ENCODE measurements at regions not wholly inside any gene's neighbourhood (a gene's known extent, or its start where the extent isn't known, plus 50 kb on each side); places are given as distances from the start of the nearest gene placed in this dataset.

DNA sequence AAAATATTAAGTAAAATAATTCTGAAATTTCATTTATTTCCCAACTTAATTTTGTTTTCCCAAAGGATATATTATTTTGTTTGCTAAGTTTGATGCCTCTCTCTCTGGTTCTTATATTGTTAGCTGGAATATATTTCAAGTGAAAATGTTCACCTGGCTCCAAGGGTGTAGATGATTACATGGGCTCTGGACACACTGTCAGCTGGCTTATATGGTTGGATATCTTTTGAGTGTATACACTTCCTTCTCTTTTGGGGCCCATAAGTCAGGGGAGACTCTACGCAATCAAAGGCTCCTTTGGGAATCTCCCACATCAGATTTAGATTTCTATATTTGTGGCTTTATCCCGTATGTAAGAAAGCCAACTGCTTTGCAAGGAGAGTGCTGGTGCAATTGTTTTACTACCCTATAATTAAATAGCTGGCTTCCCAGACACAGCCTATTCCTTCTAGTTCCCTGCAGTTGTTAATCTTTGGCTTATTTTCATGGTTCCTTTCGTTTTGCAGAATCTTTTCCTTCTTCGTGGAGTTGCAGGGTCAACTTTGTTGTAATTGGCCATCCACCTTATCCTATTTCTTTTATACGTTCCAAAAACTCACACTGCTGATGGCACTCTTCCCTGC is 225.7 kb downstream of the DPH6 start:
- Histone ChIP-seq H3K9me3 (ENCODE audit: insufficient read depth, low read depth, low read length) (no peaks in the 10 kb centered on the region), H3K4me3 (ENCODE audit: low read length, poor library complexity, severe bottlenecking) (no peak overlapping the region), H3K4me2 (ENCODE audit: low read depth, low read length, poor library complexity, severe bottlenecking) (no peak overlapping the region), H4K20me1 (ENCODE audit: insufficient read depth, low read length, poor library complexity, severe bottlenecking) (no peaks in the 10 kb centered on the region), H3K9ac (ENCODE audit: low read depth, low read length, poor library complexity, severe bottlenecking) (no peak overlapping the region), H3K27me3 (ENCODE audit: insufficient read depth, low read length, poor library complexity, severe bottlenecking) (no peaks in the 10 kb centered on the region), H2AFZ (ENCODE audit: low read length) (no peak overlapping the region), H3K36me3 (ENCODE audit: insufficient read depth, low read length) (no peaks in the 10 kb centered on the region), H3K9me2 (replicated peaks; ENCODE audit: low read depth, low read length) (no peaks in the 10 kb centered on the region), H3K4me1 (ENCODE audit: insufficient read depth, low read length, poor library complexity, severe bottlenecking) (no peaks in the 10 kb centered on the region), H3F3A (ENCODE audit: low read depth) (no peaks in the 10 kb centered on the region), H3K79me2 (ENCODE audit: insufficient read depth, low read length) (no peaks in the 10 kb centered on the region)
- TF ChIP-seq EZH2phosphoT487 (IDR thresholded peaks at IDR 0.05; ENCODE audit: borderline replicate concordance) = no peak
- TF ChIP-seq, protein P1, sequence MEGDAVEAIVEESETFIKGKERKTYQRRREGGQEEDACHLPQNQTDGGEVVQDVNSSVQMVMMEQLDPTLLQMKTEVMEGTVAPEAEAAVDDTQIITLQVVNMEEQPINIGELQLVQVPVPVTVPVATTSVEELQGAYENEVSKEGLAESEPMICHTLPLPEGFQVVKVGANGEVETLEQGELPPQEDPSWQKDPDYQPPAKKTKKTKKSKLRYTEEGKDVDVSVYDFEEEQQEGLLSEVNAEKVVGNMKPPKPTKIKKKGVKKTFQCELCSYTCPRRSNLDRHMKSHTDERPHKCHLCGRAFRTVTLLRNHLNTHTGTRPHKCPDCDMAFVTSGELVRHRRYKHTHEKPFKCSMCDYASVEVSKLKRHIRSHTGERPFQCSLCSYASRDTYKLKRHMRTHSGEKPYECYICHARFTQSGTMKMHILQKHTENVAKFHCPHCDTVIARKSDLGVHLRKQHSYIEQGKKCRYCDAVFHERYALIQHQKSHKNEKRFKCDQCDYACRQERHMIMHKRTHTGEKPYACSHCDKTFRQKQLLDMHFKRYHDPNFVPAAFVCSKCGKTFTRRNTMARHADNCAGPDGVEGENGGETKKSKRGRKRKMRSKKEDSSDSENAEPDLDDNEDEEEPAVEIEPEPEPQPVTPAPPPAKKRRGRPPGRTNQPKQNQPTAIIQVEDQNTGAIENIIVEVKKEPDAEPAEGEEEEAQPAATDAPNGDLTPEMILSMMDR (conservative IDR thresholded peaks at IDR 0.05; ENCODE audit: low read length) = no peak

DNA sequence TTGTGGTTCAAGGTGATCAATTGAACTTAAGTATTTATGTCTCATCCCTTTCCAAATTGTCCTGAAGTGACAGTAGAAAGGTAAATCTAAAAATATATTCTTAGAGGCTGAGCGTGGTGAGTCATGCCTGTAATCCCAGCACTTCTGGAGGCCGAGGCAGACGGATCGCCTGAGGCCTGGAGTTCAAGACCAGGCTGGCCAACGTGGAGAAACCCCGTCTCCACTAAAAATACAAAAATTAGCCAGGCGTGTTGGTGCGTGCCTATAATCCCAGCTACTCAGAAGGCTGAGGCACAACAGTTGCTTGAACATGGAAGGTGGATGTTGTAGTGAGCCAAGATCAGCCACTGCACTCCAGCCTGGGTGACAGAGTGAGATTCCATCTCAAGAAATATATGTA is 226.6 kb downstream of the DPH6 start:
- Histone ChIP-seq H3K4me2 (ENCODE audit: low read depth, low read length, poor library complexity, severe bottlenecking) (no peak overlapping the region), H3K9me3 (ENCODE audit: insufficient read depth, low read depth, low read length) (no peaks in the 10 kb centered on the region), H3K4me3 (ENCODE audit: low read length, poor library complexity, severe bottlenecking) (no peak overlapping the region), H3K36me3 (ENCODE audit: insufficient read depth, low read length) (no peaks in the 10 kb centered on the region), H3K27me3 (ENCODE audit: insufficient read depth, low read length, poor library complexity, severe bottlenecking) (no peaks in the 10 kb centered on the region), H4K20me1 (ENCODE audit: insufficient read depth, low read length, poor library complexity, severe bottlenecking) (no peaks in the 10 kb centered on the region), H2AFZ (ENCODE audit: low read length) (no peak overlapping the region), H3K4me1 (ENCODE audit: insufficient read depth, low read length, poor library complexity, severe bottlenecking) (no peaks in the 10 kb centered on the region), H3K9me2 (replicated peaks; ENCODE audit: low read depth, low read length) (no peaks in the 10 kb centered on the region), H3F3A (ENCODE audit: low read depth) (no peaks in the 10 kb centered on the region), H3K79me2 (ENCODE audit: insufficient read depth, low read length) (no peaks in the 10 kb centered on the region), H3K9ac (ENCODE audit: low read depth, low read length, poor library complexity, severe bottlenecking) (no peak overlapping the region)
- no peak for TF ChIP-seq EZH2phosphoT487 (IDR thresholded peaks at IDR 0.05; ENCODE audit: borderline replicate concordance)
- TF ChIP-seq, protein P1 (conservative IDR thresholded peaks at IDR 0.05; ENCODE audit: low read length) = no peak

GRCh38 chr15:35317217-35317616 is 228.7 kb downstream of the DPH6 start:
- no peaks in the 10 kb centered on the region for H3K79me2 ChIP-seq (ENCODE audit: insufficient read depth, low read length)
- no peaks in the 10 kb centered on the region for H3F3A ChIP-seq (ENCODE audit: low read depth)
- H3K4me3 ChIP-seq (ENCODE audit: low read length, poor library complexity, severe bottlenecking) = no peak overlapping the region
- H3K9me2 ChIP-seq (replicated peaks; ENCODE audit: low read depth, low read length) = no peaks in the 10 kb centered on the region
- H3K4me2 ChIP-seq (ENCODE audit: low read depth, low read length, poor library complexity, severe bottlenecking) = no peak overlapping the region
- no peaks in the 10 kb centered on the region for H3K36me3 ChIP-seq (ENCODE audit: insufficient read depth, low read length)
- no peaks in the 10 kb centered on the region for H3K4me1 ChIP-seq (ENCODE audit: insufficient read depth, low read length, poor library complexity, severe bottlenecking)
- no peak overlapping the region for H3K9ac ChIP-seq (ENCODE audit: low read depth, low read length, poor library complexity, severe bottlenecking)
- H3K27me3 ChIP-seq (ENCODE audit: insufficient read depth, low read length, poor library complexity, severe bottlenecking) = no peaks in the 10 kb centered on the region
- no peaks in the 10 kb centered on the region for H4K20me1 ChIP-seq (ENCODE audit: insufficient read depth, low read length, poor library complexity, severe bottlenecking)
- TF ChIP-seq, protein P1 (conservative IDR thresholded peaks at IDR 0.05; ENCODE audit: low read length) = no peak
- TF ChIP-seq EZH2phosphoT487 (IDR thresholded peaks at IDR 0.05; ENCODE audit: borderline replicate concordance) = no peak
- no peaks in the 10 kb centered on the region for H3K9me3 ChIP-seq (ENCODE audit: insufficient read depth, low read depth, low read length)
- H2AFZ ChIP-seq (ENCODE audit: low read length) = no peak overlapping the region
